Stimulated activated naive CD4-positive, alpha-beta T cell (primary cell): ENCODE measurements at regions not wholly inside any gene's neighbourhood (a gene's known extent, or its start where the extent isn't known, plus 50 kb on each side); places are given as distances from the start of the nearest gene placed in this dataset.

Experiments used
- DNase-seq, 6 experiments: peaks; one replicate each; lab custom pipeline; 2025; lab: John Stamatoyannopoulos, UW

GRCh38 chr5:8322484-8322883 lies 453.5 kb downstream of the MTRR start:
- no peak for DNase-seq

GRCh38 chr5:8327016-8327415 lies 458.1 kb downstream of the MTRR start:
- DNase-seq: no peak

- no peak for DNase-seq
Measured at GRCh38 chr5:8329773-8330172, 460.8 kb downstream of the MTRR start.

- no peak for DNase-seq
Measured at GRCh38 chr5:8332666-8333445, 463.9 kb downstream of the MTRR start.

- DNase-seq: no peak
Measured at GRCh38 chr5:8333485-8333884, 464.5 kb downstream of the MTRR start.

GRCh38 chr5:8333977-8334376 lies 465.0 kb downstream of the MTRR start:
- no peak for DNase-seq

- no peak for DNase-seq
Measured at GRCh38 chr5:8340261-8340660, 471.3 kb downstream of the MTRR start.

- no peak for DNase-seq
Measured at GRCh38 chr5:8340739-8341344, 471.9 kb downstream of the MTRR start.

- DNase-seq: no peak
Measured at GRCh38 chr5:8341406-8341805, 472.5 kb downstream of the MTRR start.

- DNase-seq: no peak
Measured at GRCh38 chr5:8347984-8348383, 479.0 kb downstream of the MTRR start.

GRCh38 chr5:8349855-8350254 lies 480.9 kb downstream of the MTRR start:
- no peak for DNase-seq

- no peak for DNase-seq
Measured at GRCh38 chr5:8350644-8351339, 481.8 kb downstream of the MTRR start.

GRCh38 chr5:8355981-8356380 lies 487.0 kb downstream of the MTRR start:
- no peak for DNase-seq

- DNase-seq: no peak
Measured at GRCh38 chr5:8360012-8360411, 491.1 kb downstream of the MTRR start.

- DNase-seq: no peak
Measured at GRCh38 chr5:8362495-8362894, 493.5 kb downstream of the MTRR start.

GRCh38 chr5:8363138-8363537 lies 494.2 kb downstream of the MTRR start:
- DNase-seq: no peak

GRCh38 chr5:8366266-8366665 lies 497.3 kb downstream of the MTRR start:
- no peak for DNase-seq

GRCh38 chr5:8376478-8376877 lies 507.5 kb downstream of the MTRR start:
- no peak for DNase-seq

GRCh38 chr5:8381972-8382371 lies 513.0 kb downstream of the MTRR start:
- DNase-seq: no peak

- DNase-seq: no peak
Measured at GRCh38 chr5:8382456-8382855, 513.5 kb downstream of the MTRR start.

- DNase-seq: no peak
Measured at GRCh38 chr5:8383616-8384015, 514.7 kb downstream of the MTRR start.

- no peak for DNase-seq
Measured at GRCh38 chr5:8386719-8387288, 517.9 kb downstream of the MTRR start.

- DNase-seq: no peak
Measured at GRCh38 chr5:8391911-8392310, 523.0 kb downstream of the MTRR start.
